A549 (cell line): ENCODE measurements at regions not wholly inside any gene's neighbourhood (a gene's known extent, or its start where the extent isn't known, plus 50 kb on each side); places are given as distances from the start of the nearest gene placed in this dataset.

Experiments used
- ATAC-seq, 2 experiments: fragments of 200-7000 bp in 1 of 2; fragments of >200 bp in 1 of 2; cut with Nextera tagmentation in 1 of 2; cut with Tn5 transposase in 1 of 2; 3 replicates each; pipeline versions ENCODE4 v1.8.0 to v1.9.1; 2018 to 2020; ENCODE audit warnings: mild to moderate bottlenecking in 1 of 2, moderate library complexity in 1 of 2
- CTCF ChIA-PET: fragments of 300-600 bp; sonication (Branson Sonifier 250); formaldehyde crosslinking; extraction: SDS; loops from one replicate; lab custom pipeline; 2021; ENCODE audit warnings: antibody characterized with exemption, inconsistent platforms; lab: Yijun Ruan, JAX
- POLR2A ChIA-PET: fragments of 350-600 bp; formaldehyde crosslinking; extraction: SDS; loops from one replicate; lab custom pipeline; 2021; ENCODE audit warnings: antibody characterized with exemption, inconsistent platforms; lab: Yijun Ruan, JAX
- DNase-seq, 2 experiments: peaks; one replicate each; pipeline versions ENCODE4 v3.0.0 to v3.0.0-alpha.2; 2011 to 2016; ENCODE audit warnings: low read depth in 1 of 2, low spot score in 1 of 2
- FAIRE-seq: peaks from 2 replicates; lab custom pipeline; 2011; peaks lifted over from hg19 to GRCh38; lab: Jason Lieb, UNC
- H3K27ac ChIP-seq, 2 experiments: fragments of >200 bp; sonication (Bioruptor Twin); formaldehyde crosslinking; 3 replicates each; pipeline ENCODE4 v1.5.1; 2016 to 2017
- H3K4me1 ChIP-seq: fragments of >200 bp; sonication (Bioruptor Twin); formaldehyde crosslinking; 3 replicates; pipeline ENCODE4 v1.6.1; 2016
- H3K4me2 ChIP-seq: fragments of >200 bp; sonication (Bioruptor Twin); formaldehyde crosslinking; 3 replicates; pipeline ENCODE4 v1.6.1; 2016
- H3K4me3 ChIP-seq: fragments of >200 bp; sonication (Bioruptor Twin); formaldehyde crosslinking; 3 replicates; pipeline ENCODE4 v1.5.1; 2016
- H3K9me3 ChIP-seq: fragments of >200 bp; sonication (Bioruptor Twin); formaldehyde crosslinking; 3 replicates; pipeline ENCODE4 v1.6.1; 2016
- CHD4 ChIP-seq: fragments of 200-600 bp; sonication (generic); IDR thresholded peaks from 2 replicates; pipeline ENCODE4 v1.6.1; 2016; ENCODE audit warnings: antibody characterized with exemption, mild to moderate bottlenecking, borderline replicate concordance
- E2F6 ChIP-seq: IDR thresholded peaks from 2 replicates; pipeline ENCODE4 v1.6.1; 2012; ENCODE audit warnings: low read depth, borderline replicate concordance
- EHMT2 ChIP-seq: fragments of 200-600 bp; sonication (generic); IDR thresholded peaks from 2 replicates; pipeline ENCODE4 v1.6.1; 2016; ENCODE audit warnings: antibody characterized with exemption, low read depth, mild to moderate bottlenecking, moderate library complexity
- ELK1 ChIP-seq: fragments of 150-350 bp; IDR thresholded peaks from 2 replicates; pipeline ENCODE4 v1.6.1; 2014; ENCODE audit warnings: low read depth, mild to moderate bottlenecking, low read length
- EP300 ChIP-seq, 2 experiments: fragments of >200 bp; sonication (Bioruptor Twin); formaldehyde crosslinking; IDR thresholded peaks; 2 replicates in 1 of 2; 3 replicates in 1 of 2; pipeline ENCODE4 v1.6.1; 2016 to 2017
- ESRRA ChIP-seq: fragments of 150-350 bp; IDR thresholded peaks from 2 replicates; pipeline ENCODE4 v1.6.1; 2014; ENCODE audit warnings: mild to moderate bottlenecking, low read length, borderline replicate concordance
- FOSB ChIP-seq: fragments of 250-450 bp; sonication (Bioruptor Pico); IDR thresholded peaks from 2 replicates; pipeline ENCODE4 v1.5.0; 2020; ENCODE audit warnings: mild to moderate bottlenecking, moderate library complexity
- HOXB5 ChIP-seq: fragments of 250-450 bp; sonication (Bioruptor Pico); IDR thresholded peaks from 2 replicates; pipeline ENCODE4 v1.5.0; 2020; ENCODE audit warnings: mild to moderate bottlenecking, moderate library complexity
- JUN ChIP-seq, 2 experiments: fragments of >200 bp; sonication (Bioruptor Twin); formaldehyde crosslinking; IDR thresholded peaks; 2 replicates in 1 of 2; 3 replicates in 1 of 2; pipeline ENCODE4 v1.6.1; 2016 to 2017
- JUNB ChIP-seq: fragments of >200 bp; sonication (Bioruptor Twin); formaldehyde crosslinking; IDR thresholded peaks from 2 replicates; pipeline ENCODE4 v1.6.1; 2016
- KDM1A ChIP-seq: fragments of 200-600 bp; sonication (generic); IDR thresholded peaks from 2 replicates; pipeline ENCODE4 v1.6.1; 2016; ENCODE audit warnings: low read depth, mild to moderate bottlenecking
- KDM5A ChIP-seq: fragments of 200-600 bp; sonication (generic); IDR thresholded peaks from 2 replicates; pipeline ENCODE4 v1.6.1; 2016; ENCODE audit warnings: antibody characterized with exemption, mild to moderate bottlenecking
- MAFK ChIP-seq: fragments of 450-650 bp; IDR thresholded peaks from 2 replicates; pipeline ENCODE4 v1.6.1; 2014; ENCODE audit not compliant: partially characterized antibody
- MAX ChIP-seq: IDR thresholded peaks from 2 replicates; pipeline ENCODE4 v1.6.1; 2012
- NPAS2 ChIP-seq: fragments of 250-450 bp; sonication (Bioruptor Pico); IDR thresholded peaks from 2 replicates; pipeline ENCODE4 v1.8.0; 2022; ENCODE audit warnings: mild to moderate bottlenecking, moderate library complexity, borderline replicate concordance
- NR3C1 ChIP-seq: fragments of >200 bp; sonication (Bioruptor Twin); formaldehyde crosslinking; IDR thresholded peaks from 3 replicates; pipeline ENCODE4 v1.6.1; 2017
- POLR2A ChIP-seq: IDR thresholded peaks from 2 replicates; pipeline ENCODE4 v1.6.1; 2012; ENCODE audit warnings: mild to moderate bottlenecking, low read length
- RCOR1 ChIP-seq: fragments of 150-350 bp; IDR thresholded peaks from 2 replicates; pipeline ENCODE4 v1.6.1; 2014; ENCODE audit warnings: antibody characterized with exemption, low read length, low read depth
- SMC3 ChIP-seq: fragments of >200 bp; sonication (Bioruptor Twin); formaldehyde crosslinking; IDR thresholded peaks from 3 replicates; pipeline ENCODE4 v1.6.1; 2018; ENCODE audit warnings: inconsistent platforms
- SREBF2 ChIP-seq: fragments of 450-650 bp; IDR thresholded peaks from 2 replicates; pipeline ENCODE4 v1.6.1; 2014; ENCODE audit warnings: mild to moderate bottlenecking, moderate library complexity
- TFCP2L1 ChIP-seq: fragments of 250-450 bp; sonication (Bioruptor Pico); IDR thresholded peaks from 2 replicates; pipeline ENCODE4 v1.5.0; 2021; ENCODE audit warnings: mild to moderate bottlenecking
- TP53 ChIP-seq: fragments of 250-450 bp; sonication (Bioruptor Pico); IDR thresholded peaks from 2 replicates; pipeline ENCODE4 v1.5.0; 2021; ENCODE audit warnings: mild to moderate bottlenecking, moderate library complexity
- ZNF302 ChIP-seq: fragments of 250-450 bp; sonication (Bioruptor Pico); IDR thresholded peaks from 2 replicates; pipeline ENCODE4 v1.9.0; 2021; ENCODE audit warnings: inconsistent platforms, mild to moderate bottlenecking, moderate library complexity
- WGBS: methylation state at CpG from one replicate; pipeline ENCODE4 v1.1.6; 2017; ENCODE audit errors: missing lambda C conversion rate; 5-methylcytosine and 5-hydroxymethylcytosine counted together
- TF ChIP-seq, protein P1 (sequence below): fragments of 200-600 bp; sonication (generic); IDR thresholded peaks from 2 replicates; pipeline ENCODE4 v1.6.1; 2016; ENCODE audit warnings: antibody characterized with exemption, mild to moderate bottlenecking, moderate library complexity
- TF ChIP-seq, protein P2 (sequence below): fragments of >200 bp; sonication (Bioruptor Twin); formaldehyde crosslinking; IDR thresholded peaks from 2 replicates; pipeline ENCODE4 v1.6.1; 2016
- TF ChIP-seq, protein P3 (sequence below): IDR thresholded peaks from 2 replicates; pipeline ENCODE4 v1.6.1; 2012

DNA sequence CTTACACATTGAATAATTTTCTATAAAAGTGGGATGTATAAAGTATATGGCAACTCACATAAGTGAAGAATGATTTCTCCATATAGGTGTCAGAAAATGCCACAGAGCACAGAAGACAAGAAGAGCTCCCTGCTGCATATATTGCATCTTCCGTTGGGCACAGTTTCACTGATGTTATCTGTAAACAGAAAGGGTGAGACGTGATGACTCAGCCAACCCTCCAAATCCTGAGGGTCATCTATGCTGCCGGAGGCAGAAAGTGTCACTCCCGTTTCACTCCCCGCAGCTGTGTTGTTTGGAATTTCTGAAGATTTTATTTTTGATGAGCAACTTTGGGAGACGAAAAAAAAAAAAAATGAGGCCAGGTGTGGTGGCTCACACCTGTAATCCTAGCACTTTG lies 644.1 kb downstream of the C6orf118 start:
- ATAC-seq: no peak
- no peak for FAIRE-seq
- POLR2A ChIA-PET: no interaction called here

GRCh38 chr6:164663634-164664033 lies 645.8 kb downstream of the C6orf118 start:
- H3K4me3 ChIP-seq: no peak overlapping the region
- no peaks in the 10 kb centered on the region for H3K4me1 ChIP-seq
- DNase-seq: no peak
- no peak overlapping the region for H3K4me2 ChIP-seq
- WGBS: 13% methylated on average over 5 of the region's 5 CpGs
- ChIA-PET CTCF (no interaction called here), POLR2A (no interaction called here)
- no peak for ATAC-seq
- no peaks in the 10 kb centered on the region for H3K9me3 ChIP-seq
- TF ChIP-seq ESRRA (no peak), RCOR1 (no peak), KDM5A (no peak), NPAS2 (no peak)
- TF ChIP-seq, all 56 proteins: peak for 0
- H3K27ac ChIP-seq: no peak overlapping the region
- no peak for FAIRE-seq

More for the DNA sequence above, 644.1 kb downstream of the C6orf118 start:
- CTCF ChIA-PET: no interaction called here
- Histone ChIP-seq H3K9me3 (no peaks in the 10 kb centered on the region), H3K4me3 (no peak overlapping the region), H3K27ac (no peak overlapping the region), H3K4me2 (no peak overlapping the region), H3K4me1 (no peaks in the 10 kb centered on the region)
- DNase-seq: no peak
- 10% methylated on average over 6 of the region's 6 CpGs for WGBS
- no peak for TF ChIP-seq ESRRA
- no peak for TF ChIP-seq SMC3
- no peak for TF ChIP-seq EP300 (IDR thresholded peaks at IDR 0.05)
- no peak for TF ChIP-seq MAX
- no peak for TF ChIP-seq KDM5A
- TF ChIP-seq ZNF302: no peak
- no peak for TF ChIP-seq KDM1A
- no peak for TF ChIP-seq MAFK
- TF ChIP-seq CHD4: no peak
- no peak for TF ChIP-seq POLR2A
- TF ChIP-seq, protein P1, sequence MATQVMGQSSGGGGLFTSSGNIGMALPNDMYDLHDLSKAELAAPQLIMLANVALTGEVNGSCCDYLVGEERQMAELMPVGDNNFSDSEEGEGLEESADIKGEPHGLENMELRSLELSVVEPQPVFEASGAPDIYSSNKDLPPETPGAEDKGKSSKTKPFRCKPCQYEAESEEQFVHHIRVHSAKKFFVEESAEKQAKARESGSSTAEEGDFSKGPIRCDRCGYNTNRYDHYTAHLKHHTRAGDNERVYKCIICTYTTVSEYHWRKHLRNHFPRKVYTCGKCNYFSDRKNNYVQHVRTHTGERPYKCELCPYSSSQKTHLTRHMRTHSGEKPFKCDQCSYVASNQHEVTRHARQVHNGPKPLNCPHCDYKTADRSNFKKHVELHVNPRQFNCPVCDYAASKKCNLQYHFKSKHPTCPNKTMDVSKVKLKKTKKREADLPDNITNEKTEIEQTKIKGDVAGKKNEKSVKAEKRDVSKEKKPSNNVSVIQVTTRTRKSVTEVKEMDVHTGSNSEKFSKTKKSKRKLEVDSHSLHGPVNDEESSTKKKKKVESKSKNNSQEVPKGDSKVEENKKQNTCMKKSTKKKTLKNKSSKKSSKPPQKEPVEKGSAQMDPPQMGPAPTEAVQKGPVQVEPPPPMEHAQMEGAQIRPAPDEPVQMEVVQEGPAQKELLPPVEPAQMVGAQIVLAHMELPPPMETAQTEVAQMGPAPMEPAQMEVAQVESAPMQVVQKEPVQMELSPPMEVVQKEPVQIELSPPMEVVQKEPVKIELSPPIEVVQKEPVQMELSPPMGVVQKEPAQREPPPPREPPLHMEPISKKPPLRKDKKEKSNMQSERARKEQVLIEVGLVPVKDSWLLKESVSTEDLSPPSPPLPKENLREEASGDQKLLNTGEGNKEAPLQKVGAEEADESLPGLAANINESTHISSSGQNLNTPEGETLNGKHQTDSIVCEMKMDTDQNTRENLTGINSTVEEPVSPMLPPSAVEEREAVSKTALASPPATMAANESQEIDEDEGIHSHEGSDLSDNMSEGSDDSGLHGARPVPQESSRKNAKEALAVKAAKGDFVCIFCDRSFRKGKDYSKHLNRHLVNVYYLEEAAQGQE: no peak

DNA sequence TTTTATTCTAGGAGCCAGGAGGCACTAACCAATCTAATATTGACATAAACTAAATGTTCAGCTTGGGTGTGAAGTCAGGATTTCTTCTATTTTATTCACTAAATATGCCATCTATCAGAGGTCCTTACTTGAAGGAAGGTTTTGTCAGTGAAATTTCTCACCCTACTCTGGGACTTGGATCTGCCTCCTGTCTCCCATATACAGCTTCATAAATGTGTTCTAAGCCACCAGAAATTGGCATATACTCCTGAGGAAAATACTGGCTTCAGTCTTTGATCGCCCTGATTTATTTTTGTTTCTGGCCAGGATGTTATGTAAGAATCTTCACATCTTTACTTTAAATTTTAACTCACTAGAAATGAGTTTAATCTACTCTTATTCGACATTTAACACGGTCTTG lies 647.7 kb downstream of the C6orf118 start:
- DNase-seq (no peak), FAIRE-seq (no peak), ATAC-seq (no peak)
- CTCF ChIA-PET: no interaction called here
- TF ChIP-seq TFCP2L1 (CRISPR knock-in tag): no peak
- TF ChIP-seq E2F6: no peak
- Histone ChIP-seq H3K4me3 (no peak overlapping the region), H3K9me3 (no peaks in the 10 kb centered on the region), H3K27ac (no peak overlapping the region), H3K4me2 (no peak overlapping the region), H3K4me1 (no peaks in the 10 kb centered on the region)
- 2% methylated on average over 3 of the region's 3 CpGs for WGBS
- POLR2A ChIA-PET: no interaction called here

- CTCF ChIA-PET: no interaction called here
- POLR2A ChIA-PET: no interaction called here
- no peaks in the 10 kb centered on the region for H3K9me3 ChIP-seq
- FAIRE-seq (no peak), ATAC-seq (no peak), DNase-seq (no peak)
- H3K27ac ChIP-seq: no peak overlapping the region
- H3K4me1 ChIP-seq: no peaks in the 10 kb centered on the region
- 3% methylated on average over 1 of the region's 1 CpG for WGBS
- no peak overlapping the region for H3K4me3 ChIP-seq
- no peak overlapping the region for H3K4me2 ChIP-seq
- TF ChIP-seq MAFK (no peak), JUNB (no peak), KDM1A (no peak), HOXB5 (CRISPR knock-in tag) (no peak), EHMT2 (no peak), TP53 (CRISPR knock-in tag) (no peak), KDM5A (no peak), FOSB (CRISPR knock-in tag) (no peak), NR3C1 (no peak), SMC3 (no peak), SREBF2 (no peak), ELK1 (no peak), JUN (IDR thresholded peaks at IDR 0.05) (no peak)
- TF ChIP-seq, protein P2, sequence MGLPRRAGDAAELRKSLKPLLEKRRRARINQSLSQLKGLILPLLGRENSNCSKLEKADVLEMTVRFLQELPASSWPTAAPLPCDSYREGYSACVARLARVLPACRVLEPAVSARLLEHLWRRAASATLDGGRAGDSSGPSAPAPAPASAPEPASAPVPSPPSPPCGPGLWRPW: no peak
- TF ChIP-seq, protein P3, sequence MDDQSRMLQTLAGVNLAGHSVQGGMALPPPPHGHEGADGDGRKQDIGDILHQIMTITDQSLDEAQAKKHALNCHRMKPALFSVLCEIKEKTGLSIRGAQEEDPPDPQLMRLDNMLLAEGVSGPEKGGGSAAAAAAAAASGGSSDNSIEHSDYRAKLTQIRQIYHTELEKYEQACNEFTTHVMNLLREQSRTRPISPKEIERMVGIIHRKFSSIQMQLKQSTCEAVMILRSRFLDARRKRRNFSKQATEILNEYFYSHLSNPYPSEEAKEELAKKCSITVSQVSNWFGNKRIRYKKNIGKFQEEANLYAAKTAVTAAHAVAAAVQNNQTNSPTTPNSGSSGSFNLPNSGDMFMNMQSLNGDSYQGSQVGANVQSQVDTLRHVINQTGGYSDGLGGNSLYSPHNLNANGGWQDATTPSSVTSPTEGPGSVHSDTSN: no peak
Observed at GRCh38 chr6:164660781-164661180, 648.6 kb downstream of the C6orf118 start.
